ENCODE measurements at regions not wholly inside any gene's neighbourhood (a gene's known extent, or its start where the extent isn't known, plus 50 kb on each side); places are given as distances from the start of the nearest gene placed in this dataset.
"Not testable (repeated sequence)": the region's sequence is repeated elsewhere in the genome, so short reads cannot be mapped to it uniquely, and the experiment has no call there.

DNA sequence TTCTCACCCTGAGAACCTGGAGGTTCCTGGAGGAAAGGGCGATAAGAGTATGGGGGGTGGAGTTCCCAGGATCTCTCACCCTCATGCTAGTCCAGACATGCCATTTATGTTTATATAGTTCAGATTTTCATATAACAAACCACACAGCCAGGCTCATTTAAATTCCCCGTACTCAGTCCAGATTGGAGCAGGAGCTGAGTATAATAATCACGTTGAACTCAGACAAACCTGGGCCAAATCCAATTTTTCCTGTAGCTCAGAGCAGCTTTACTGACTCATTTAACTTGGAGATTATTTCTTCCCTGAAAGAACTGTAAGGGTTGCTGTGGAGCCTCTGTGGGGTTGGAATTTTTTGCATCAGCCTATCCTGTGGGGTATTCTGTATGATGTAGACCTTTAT lies 660.8 kb downstream of the TMEM121 start:
- H3K4me3 ChIP-seq (ENCODE audit: insufficient read depth, low read depth, low read length): no peak overlapping the region
- H3K27me3 ChIP-seq (ENCODE audit: control insufficient read depth, insufficient read depth, low read length): no peaks in the 10 kb centered on the region
- no peaks in the 10 kb centered on the region for H3K36me3 ChIP-seq (replicated peaks; ENCODE audit: control insufficient read depth, insufficient read depth, low read length)
- DNase-seq: no peak

GRCh38 chr14:106192701-106193100 lies 666.3 kb downstream of the TMEM121 start:
- not testable (repeated sequence) for DNase-seq; H3K36me3 ChIP-seq (replicated peaks; ENCODE audit: control insufficient read depth, insufficient read depth, low read length); H3K27me3 ChIP-seq (ENCODE audit: control insufficient read depth, insufficient read depth, low read length); H3K4me3 ChIP-seq (ENCODE audit: insufficient read depth, low read depth, low read length)

GRCh38 chr14:106196459-106196858 lies 670.1 kb downstream of the TMEM121 start:
- H3K27me3 ChIP-seq (ENCODE audit: control insufficient read depth, insufficient read depth, low read length); H3K4me3 ChIP-seq (ENCODE audit: insufficient read depth, low read depth, low read length); H3K36me3 ChIP-seq (replicated peaks; ENCODE audit: control insufficient read depth, insufficient read depth, low read length); DNase-seq: not testable (repeated sequence)

DNA sequence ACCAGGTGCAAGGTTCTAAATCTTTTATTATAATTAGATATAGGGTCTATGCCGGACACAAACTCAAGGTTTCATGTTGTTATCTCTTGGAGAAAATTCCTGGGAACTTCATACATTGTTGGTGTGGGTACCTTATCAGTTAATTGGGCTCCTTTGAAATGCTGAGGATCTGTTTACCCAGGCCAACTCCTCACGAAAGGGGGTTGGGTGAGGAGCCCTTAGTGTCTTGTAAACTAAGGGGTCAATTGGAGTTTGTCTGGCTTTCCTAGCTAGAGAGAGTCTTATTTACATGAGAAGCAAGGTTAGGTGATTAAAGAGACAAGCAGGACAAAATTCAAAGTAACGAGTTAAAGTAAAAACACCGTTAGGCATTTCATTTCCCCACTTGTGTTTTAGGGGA lies 670.9 kb downstream of the TMEM121 start:
- H3K36me3 ChIP-seq (replicated peaks; ENCODE audit: control insufficient read depth, insufficient read depth, low read length); DNase-seq; H3K4me3 ChIP-seq (ENCODE audit: insufficient read depth, low read depth, low read length); H3K27me3 ChIP-seq (ENCODE audit: control insufficient read depth, insufficient read depth, low read length): not testable (repeated sequence)

- no peak for DNase-seq
- H3K27me3 ChIP-seq (ENCODE audit: control insufficient read depth, insufficient read depth, low read length): no peaks in the 10 kb centered on the region
- no peak overlapping the region for H3K4me3 ChIP-seq (ENCODE audit: insufficient read depth, low read depth, low read length)
- H3K36me3 ChIP-seq (replicated peaks; ENCODE audit: control insufficient read depth, insufficient read depth, low read length): no peaks in the 10 kb centered on the region
Measured at GRCh38 chr14:106199097-106199496, 672.7 kb downstream of the TMEM121 start.

- no peak for DNase-seq
- Histone ChIP-seq H3K4me3 (ENCODE audit: insufficient read depth, low read depth, low read length) (no peak overlapping the region), H3K27me3 (ENCODE audit: control insufficient read depth, insufficient read depth, low read length) (no peaks in the 10 kb centered on the region), H3K36me3 (replicated peaks; ENCODE audit: control insufficient read depth, insufficient read depth, low read length) (no peaks in the 10 kb centered on the region)
Measured at GRCh38 chr14:106200541-106201315, 674.3 kb downstream of the TMEM121 start.

DNA sequence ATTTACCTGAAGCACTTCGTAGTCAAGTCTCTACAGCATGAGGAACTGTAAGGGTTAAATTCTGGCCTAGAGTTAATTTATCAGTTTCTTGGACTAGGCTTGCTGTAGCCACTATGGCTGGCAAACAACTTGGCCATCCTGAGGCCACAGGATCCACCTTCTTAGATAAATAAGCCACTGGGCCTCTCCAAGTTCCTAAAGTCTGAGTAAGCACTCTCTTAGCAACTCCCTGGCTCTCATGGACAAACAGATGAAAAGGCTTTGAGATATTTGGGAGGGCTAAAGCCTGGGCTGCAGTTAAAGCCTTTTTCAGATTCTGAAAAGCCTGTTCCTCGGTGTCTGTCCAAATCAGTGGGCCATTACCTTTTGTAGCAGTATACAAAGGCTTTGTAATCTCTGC lies 675.0 kb downstream of the TMEM121 start:
- no peak overlapping the region for H3K4me3 ChIP-seq (ENCODE audit: insufficient read depth, low read depth, low read length)
- no peaks in the 10 kb centered on the region for H3K27me3 ChIP-seq (ENCODE audit: control insufficient read depth, insufficient read depth, low read length)
- H3K36me3 ChIP-seq (replicated peaks; ENCODE audit: control insufficient read depth, insufficient read depth, low read length): no peaks in the 10 kb centered on the region
- no peak for DNase-seq

DNA sequence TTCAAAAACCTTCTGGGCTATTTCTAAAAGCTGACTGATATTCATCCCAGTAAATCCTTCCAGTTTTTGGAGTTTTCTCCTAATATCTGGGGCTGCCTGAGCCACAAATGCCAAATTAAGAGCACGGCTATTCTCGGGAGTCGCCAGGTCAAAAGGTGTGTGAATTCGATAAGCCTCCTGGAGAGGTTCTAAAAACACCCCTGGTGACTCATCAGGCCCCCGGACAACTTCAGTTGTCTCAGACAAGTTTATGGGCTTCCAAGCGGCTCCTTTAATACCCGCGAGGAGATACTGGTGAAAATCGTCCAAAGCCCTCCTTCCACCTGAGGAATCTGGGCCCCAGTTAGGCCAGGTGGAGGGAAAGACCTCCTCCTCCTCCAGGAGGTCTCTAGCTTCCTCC lies 677.1 kb downstream of the TMEM121 start:
- Histone ChIP-seq H3K4me3 (ENCODE audit: insufficient read depth, low read depth, low read length) (no peak overlapping the region), H3K27me3 (ENCODE audit: control insufficient read depth, insufficient read depth, low read length) (no peaks in the 10 kb centered on the region), H3K36me3 (replicated peaks; ENCODE audit: control insufficient read depth, insufficient read depth, low read length) (no peaks in the 10 kb centered on the region)
- DNase-seq: no peak

GRCh38 chr14:106204063-106204462 lies 677.7 kb downstream of the TMEM121 start:
- no peaks in the 10 kb centered on the region for H3K36me3 ChIP-seq (replicated peaks; ENCODE audit: control insufficient read depth, insufficient read depth, low read length)
- DNase-seq: no peak
- H3K4me3 ChIP-seq (ENCODE audit: insufficient read depth, low read depth, low read length): no peak overlapping the region
- H3K27me3 ChIP-seq (ENCODE audit: control insufficient read depth, insufficient read depth, low read length): no peaks in the 10 kb centered on the region

DNA sequence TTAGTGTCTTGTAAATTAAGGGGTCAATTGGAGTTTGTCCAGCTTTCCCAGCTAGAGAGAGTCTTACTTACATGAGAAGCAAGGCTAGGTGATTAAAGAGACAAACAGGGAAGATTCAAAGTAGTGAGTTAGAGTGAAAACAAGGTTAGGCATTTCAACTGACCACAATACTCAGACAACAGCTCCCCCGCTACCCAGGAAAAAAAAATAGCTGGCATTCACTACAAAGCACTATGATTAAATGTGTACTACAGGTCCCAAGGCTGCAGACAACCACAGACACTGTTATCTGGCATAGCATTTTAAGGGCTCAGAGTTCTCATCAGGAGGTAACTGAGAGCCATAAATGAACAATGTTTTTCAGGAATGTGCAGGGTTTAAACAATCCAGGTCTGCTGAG lies 680.9 kb downstream of the TMEM121 start:
- Histone ChIP-seq H3K4me3 (ENCODE audit: insufficient read depth, low read depth, low read length) (no peak overlapping the region), H3K27me3 (ENCODE audit: control insufficient read depth, insufficient read depth, low read length) (no peaks in the 10 kb centered on the region), H3K36me3 (replicated peaks; ENCODE audit: control insufficient read depth, insufficient read depth, low read length) (no peaks in the 10 kb centered on the region)
- DNase-seq: no peak

DNA sequence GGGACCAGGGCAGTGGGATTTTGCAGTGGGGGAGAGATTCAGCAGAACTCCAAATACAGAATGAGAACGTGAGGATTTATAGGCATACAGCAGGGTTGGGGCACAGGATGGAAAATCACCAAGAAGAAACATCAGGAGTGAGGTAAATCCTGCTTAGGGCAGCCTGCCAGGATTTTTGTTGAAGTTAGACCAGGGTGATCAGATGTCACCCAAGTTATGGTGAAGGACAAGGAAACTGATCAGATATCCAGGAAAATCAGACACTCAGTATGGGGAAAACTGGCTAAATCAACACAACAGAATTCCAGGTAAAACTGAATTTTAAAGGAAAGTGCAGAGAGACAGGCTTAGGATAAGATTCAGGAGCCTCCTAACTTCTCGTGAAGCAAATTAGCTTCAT lies 682.4 kb downstream of the TMEM121 start:
- Histone ChIP-seq H3K27me3 (ENCODE audit: control insufficient read depth, insufficient read depth, low read length) (no peaks in the 10 kb centered on the region), H3K36me3 (replicated peaks; ENCODE audit: control insufficient read depth, insufficient read depth, low read length) (no peaks in the 10 kb centered on the region), H3K4me3 (ENCODE audit: insufficient read depth, low read depth, low read length) (no peak overlapping the region)
- DNase-seq: no peak

DNA sequence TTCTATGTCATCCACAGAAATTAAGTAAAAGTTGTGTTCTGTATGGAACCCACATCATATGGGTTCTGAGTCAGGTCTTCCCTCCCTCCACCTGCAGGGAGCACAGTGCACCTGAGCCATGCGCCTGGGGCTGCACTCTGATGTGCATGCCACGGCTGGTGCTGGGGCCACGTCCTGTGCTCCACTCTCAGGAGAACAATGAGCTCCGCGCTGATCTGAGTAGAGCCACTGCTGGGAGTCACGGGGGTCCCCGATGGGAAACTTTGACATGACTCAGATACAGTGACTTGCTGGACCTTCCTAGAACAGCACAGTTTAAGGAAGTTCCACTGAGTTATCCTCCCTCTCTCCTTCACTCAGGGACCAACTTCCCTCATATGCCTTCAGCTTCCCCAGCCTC lies 683.4 kb downstream of the TMEM121 start:
- Histone ChIP-seq H3K27me3 (ENCODE audit: control insufficient read depth, insufficient read depth, low read length) (no peaks in the 10 kb centered on the region), H3K36me3 (replicated peaks; ENCODE audit: control insufficient read depth, insufficient read depth, low read length) (no peaks in the 10 kb centered on the region)

DNA sequence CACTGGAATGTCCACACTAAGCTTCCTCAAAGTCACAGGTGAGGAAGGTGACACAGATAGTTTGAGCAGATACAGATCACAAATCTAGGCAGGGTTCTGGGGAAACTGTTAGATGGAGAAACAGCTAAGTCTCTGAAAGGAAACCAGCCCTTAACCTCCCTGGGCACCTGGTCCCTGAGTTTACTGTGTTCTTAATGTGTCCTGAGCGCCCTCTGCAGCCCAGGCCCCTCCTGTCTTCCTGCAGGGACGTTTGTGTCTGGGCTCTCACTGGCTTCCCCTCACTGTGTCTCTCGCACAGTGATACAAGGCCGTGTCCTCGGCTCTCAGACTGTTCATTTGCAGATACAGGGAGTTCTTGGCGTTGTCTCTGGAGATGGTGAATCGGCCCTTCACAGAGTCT lies 684.3 kb downstream of the TMEM121 start:
- Histone ChIP-seq H3K4me3 (ENCODE audit: insufficient read depth, low read depth, low read length) (no peak overlapping the region), H3K36me3 (replicated peaks; ENCODE audit: control insufficient read depth, insufficient read depth, low read length) (no peaks in the 10 kb centered on the region), H3K27me3 (ENCODE audit: control insufficient read depth, insufficient read depth, low read length) (no peaks in the 10 kb centered on the region)
- DNase-seq: no peak

More for the DNA sequence above, 683.4 kb downstream of the TMEM121 start:
- no peak overlapping the region for H3K4me3 ChIP-seq (ENCODE audit: insufficient read depth, low read depth, low read length)
- no peak for DNase-seq

GRCh38 chr14:106211334-106211900 lies 685.0 kb downstream of the TMEM121 start:
- no peak overlapping the region for H3K4me3 ChIP-seq (ENCODE audit: insufficient read depth, low read depth, low read length)
- H3K36me3 ChIP-seq (replicated peaks; ENCODE audit: control insufficient read depth, insufficient read depth, low read length): no peaks in the 10 kb centered on the region
- H3K27me3 ChIP-seq (ENCODE audit: control insufficient read depth, insufficient read depth, low read length): no peaks in the 10 kb centered on the region
- DNase-seq: no peak

GRCh38 chr14:106215229-106215628 lies 688.8 kb downstream of the TMEM121 start:
- Histone ChIP-seq H3K36me3 (replicated peaks; ENCODE audit: control insufficient read depth, insufficient read depth, low read length) (no peaks in the 10 kb centered on the region), H3K27me3 (ENCODE audit: control insufficient read depth, insufficient read depth, low read length) (no peaks in the 10 kb centered on the region), H3K4me3 (ENCODE audit: insufficient read depth, low read depth, low read length) (no peak overlapping the region)
- no peak for DNase-seq
